GM12873 (cell line): ENCODE measurements at regions not wholly inside any gene's neighbourhood (a gene's known extent, or its start where the extent isn't known, plus 50 kb on each side); places are given as distances from the start of the nearest gene placed in this dataset.

Experiments
- TF ChIP-seq, protein P1 (sequence below): IDR thresholded peaks from 2 replicates; pipeline ENCODE4 v1.5.1; 2012; ENCODE audit warnings: low read depth, mild to moderate bottlenecking, moderate library complexity, low read length, control low read depth; ENCODE audit not compliant: insufficient read depth; ENCODE audit errors: missing control alignments

DNA sequence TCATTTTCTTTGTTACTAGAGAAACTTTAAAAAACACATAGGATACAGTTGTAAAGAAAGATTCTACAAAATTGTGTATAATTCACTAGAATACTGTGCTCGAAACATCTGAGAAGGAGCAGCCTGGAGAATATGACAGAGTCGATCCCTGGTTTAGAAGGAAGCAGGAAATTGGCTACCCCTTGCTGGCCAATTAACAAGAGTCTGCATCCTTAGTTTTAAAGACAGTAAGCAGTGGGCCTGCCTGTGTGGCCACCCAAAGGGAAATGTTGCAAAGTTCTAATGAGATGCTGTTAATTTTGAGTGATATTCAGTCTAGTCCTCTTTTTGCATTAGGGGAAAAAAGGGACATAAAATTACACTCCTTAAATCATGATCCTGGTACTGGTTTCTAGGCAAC lies 988.6 kb downstream of the PCDH17 start:
- TF ChIP-seq, protein P1, sequence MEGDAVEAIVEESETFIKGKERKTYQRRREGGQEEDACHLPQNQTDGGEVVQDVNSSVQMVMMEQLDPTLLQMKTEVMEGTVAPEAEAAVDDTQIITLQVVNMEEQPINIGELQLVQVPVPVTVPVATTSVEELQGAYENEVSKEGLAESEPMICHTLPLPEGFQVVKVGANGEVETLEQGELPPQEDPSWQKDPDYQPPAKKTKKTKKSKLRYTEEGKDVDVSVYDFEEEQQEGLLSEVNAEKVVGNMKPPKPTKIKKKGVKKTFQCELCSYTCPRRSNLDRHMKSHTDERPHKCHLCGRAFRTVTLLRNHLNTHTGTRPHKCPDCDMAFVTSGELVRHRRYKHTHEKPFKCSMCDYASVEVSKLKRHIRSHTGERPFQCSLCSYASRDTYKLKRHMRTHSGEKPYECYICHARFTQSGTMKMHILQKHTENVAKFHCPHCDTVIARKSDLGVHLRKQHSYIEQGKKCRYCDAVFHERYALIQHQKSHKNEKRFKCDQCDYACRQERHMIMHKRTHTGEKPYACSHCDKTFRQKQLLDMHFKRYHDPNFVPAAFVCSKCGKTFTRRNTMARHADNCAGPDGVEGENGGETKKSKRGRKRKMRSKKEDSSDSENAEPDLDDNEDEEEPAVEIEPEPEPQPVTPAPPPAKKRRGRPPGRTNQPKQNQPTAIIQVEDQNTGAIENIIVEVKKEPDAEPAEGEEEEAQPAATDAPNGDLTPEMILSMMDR, result no peak

DNA sequence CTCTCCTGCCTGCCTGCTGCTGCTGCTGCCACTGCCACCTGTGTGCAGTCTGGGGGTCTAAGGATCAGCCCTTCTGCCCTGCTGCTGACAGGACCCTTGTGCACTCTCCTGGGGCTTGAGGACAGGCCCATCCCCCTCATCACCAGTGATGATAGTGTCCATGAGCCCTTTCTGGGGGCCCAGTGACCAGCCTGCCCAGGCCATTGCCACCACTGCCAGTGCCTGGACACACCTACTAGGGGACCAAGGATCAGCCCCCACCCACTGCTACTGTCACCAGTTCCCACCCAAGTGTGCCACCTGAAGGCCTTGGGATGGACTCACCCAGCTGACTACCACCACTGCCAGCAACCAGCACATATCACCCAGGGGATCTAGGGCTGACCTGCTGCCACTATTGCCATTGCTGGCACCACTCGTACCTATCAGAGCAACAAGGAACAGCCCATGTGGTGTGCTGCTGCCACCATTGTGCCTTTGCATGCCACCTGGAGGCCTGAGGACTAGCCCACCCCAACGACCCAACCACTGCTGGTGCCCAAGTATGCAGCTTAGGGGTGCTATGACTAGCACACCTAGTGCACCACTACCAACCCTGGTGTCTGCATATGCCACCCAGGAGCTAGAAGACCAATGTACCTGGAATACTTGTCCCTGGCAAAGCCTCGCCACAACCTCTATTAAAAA lies 994.3 kb downstream of the PCDH17 start:
- TF ChIP-seq, protein P1, result no peak

DNA sequence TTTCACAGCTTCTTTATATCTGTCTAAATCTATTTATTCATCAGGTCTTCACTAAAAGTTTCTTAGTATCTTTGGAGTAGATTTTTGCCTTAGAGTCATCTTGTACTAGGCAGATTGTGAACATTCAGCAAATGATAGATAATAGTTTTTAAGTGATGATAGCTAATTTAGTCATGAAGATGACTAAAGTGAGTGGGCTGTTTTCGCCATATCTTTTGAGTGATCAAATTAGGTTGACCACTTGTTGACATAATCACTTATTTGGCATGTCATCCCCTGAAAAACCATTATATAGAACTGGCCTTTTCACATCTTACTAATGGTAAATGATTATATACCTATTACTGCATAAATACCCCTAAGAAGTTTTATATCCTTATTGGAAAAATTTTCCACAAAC lies 999.2 kb downstream of the PCDH17 start:
- TF ChIP-seq, protein P1, result no peak

DNA sequence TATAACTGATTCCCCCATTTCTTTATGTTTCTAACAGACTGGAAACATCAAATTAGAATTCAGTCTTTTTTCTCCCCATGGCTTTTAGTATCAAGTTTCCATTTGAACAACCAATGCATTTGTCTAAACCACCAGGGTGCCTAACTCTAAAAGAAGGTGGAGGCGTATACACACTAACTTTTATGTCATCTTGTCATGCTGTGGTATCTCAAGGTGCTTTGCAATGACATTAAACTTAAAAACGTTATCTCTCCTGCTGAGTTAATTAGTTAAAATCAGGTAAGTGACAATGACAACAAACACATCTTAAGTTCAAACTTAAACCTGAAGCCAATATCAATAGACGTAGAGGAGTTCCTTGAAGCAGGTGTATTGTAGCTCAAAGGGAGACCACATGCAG lies 1001.7 kb downstream of the PCDH17 start:
- TF ChIP-seq, protein P1, result no peak

DNA sequence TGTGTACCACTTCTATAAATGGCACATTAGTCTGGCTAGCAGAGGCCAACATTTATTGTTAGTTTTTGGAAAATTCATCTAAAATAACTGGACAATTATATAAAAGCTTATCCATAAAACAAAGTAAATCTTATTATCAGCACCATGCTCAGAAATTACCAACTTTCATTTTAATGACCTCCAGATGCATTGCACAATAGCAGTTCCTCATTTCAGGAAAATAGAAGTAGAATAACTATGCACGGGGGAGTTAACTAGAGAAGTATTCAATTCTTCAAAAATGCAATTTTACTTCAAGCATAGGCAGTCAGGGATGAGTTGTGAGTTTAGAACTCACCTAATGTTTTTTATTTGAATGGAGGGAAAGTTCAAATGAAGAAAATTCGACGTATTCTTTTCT lies 1023.5 kb downstream of the PCDH17 start:
- TF ChIP-seq, protein P1, result no peak

DNA sequence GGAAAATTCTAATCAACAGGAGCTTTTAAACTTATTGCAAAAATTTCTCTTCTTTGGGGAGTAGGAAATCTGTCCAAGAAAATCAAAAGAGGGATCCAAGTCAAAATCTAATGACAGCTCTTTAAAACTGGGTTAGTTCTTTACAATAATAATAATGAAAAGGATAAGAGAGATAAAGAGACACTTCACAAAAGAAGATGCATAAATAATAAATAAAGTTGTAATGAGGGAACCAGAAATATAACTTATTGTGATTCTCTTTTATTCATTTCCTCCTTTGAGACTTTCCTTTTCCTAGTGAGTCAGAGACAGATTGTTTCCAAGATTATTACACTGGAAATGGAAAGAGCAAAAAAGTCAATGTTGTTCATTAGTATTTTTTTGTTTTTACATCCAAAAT lies 1029.3 kb downstream of the PCDH17 start:
- TF ChIP-seq, protein P1, result no peak

DNA sequence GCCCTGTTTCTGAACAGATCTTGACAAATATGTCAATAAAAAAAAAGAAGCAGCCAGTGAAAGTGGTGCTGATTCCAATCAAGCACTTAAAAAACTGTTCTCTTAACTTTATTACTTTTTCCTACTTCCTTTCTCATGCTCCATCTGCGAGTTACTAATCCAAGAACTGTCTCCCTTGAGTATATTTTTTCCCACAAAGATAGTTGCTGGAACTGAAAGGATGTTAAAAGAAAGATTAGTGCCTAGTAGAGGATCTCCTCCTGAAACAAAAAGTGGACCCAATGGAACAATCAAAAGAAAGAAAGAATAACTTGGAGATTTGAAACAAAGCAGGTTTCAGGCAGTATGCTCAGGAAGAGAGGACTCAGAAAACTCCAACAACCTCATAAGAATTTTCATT lies 1034.8 kb downstream of the PCDH17 start:
- TF ChIP-seq, protein P1, result no peak
